Keratinocyte (primary cell): ENCODE measurements at regions not wholly inside any gene's neighbourhood (a gene's known extent, or its start where the extent isn't known, plus 50 kb on each side); places are given as distances from the start of the nearest gene placed in this dataset.

Source experiments
- CTCF ChIP-seq, 3 experiments: IDR thresholded peaks in 1 of 3; conservative IDR thresholded peaks in 1 of 3; optimal IDR thresholded peaks in 1 of 3; 2 replicates in 2 of 3; 3 replicates in 1 of 3; pipeline versions ENCODE3 to v1.5.1; 2011; ENCODE audit warnings: low read length in 3 of 3, mild to moderate bottlenecking in 3 of 3, moderate library complexity in 2 of 3, control low read depth in 1 of 3, inconsistent platforms in 1 of 3; ENCODE audit not compliant: insufficient read depth in 2 of 3; ENCODE audit errors: extremely low read depth in 1 of 3
- EZH2 ChIP-seq: IDR thresholded peaks from one replicate; pipeline ENCODE4 v1.6.1; 2012; ENCODE audit warnings: inconsistent platforms, mild to moderate bottlenecking, low read length, moderate library complexity

- TF ChIP-seq CTCF (optimal IDR thresholded peaks at IDR 0.05 in 1 of 3, IDR thresholded peaks at IDR 0.05 in 1 of 3, conservative IDR thresholded peaks at IDR 0.05 in 1 of 3; ENCODE audit: extremely low read depth in 1 of 3, insufficient read depth in 2 of 3, low read length in 3 of 3): no peak
- no peak for TF ChIP-seq EZH2
Observed at GRCh38 chr14:37787879-37788494, 192.6 kb downstream of the TTC6 start.
